NCI-H187 treated with DMSO at 0.1 percent for 48 hours (cell line): ENCODE measurements at regions not wholly inside any gene's neighbourhood (a gene's known extent, or its start where the extent isn't known, plus 50 kb on each side); places are given as distances from the start of the nearest gene placed in this dataset.
"Not testable (repeated sequence)": the region's sequence is repeated elsewhere in the genome, so short reads cannot be mapped to it uniquely, and the experiment has no call there.

Experiments used
- DNase-seq: peaks from one replicate; lab custom pipeline; 2025; lab: John Stamatoyannopoulos, UW

DNA sequence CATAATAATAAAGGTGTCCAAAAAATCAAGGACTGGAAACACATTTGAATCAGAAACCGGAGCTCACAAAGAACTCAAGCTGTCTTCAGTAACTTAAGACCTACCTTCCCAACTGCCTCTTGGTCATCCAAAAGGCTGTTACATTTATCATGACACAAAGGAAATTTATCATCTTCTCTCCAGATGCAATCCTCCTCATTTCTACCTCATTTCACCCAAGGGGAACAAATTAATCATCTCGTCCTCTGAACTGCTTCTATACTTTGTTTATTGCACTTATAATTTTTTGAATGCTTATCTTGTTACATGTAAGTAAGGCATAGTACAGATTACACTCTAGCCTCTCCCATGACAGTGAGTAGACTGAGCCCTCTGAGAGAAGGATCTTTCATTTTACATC is 105.1 kb upstream of the RGPD4 start:
- no peak for DNase-seq

DNA sequence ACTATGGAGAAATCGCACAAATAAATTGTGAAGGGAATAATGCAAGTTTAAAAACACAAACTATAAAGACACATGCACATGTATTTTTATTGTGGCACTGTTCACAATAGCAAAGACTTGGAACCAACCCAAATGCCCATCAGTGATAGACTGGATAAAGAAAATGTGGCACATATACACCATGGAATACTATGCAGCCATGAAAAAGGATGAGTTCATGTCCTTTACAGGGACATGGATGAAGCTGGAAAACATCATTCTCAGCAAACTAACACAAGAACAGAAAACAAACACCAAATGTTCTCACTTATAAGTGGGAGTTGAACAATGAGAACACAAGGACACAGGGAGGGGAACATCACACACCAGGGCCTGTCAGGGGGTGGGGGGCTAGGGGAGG is 100.9 kb upstream of the RGPD4 start:
- not testable (repeated sequence) for DNase-seq

DNA sequence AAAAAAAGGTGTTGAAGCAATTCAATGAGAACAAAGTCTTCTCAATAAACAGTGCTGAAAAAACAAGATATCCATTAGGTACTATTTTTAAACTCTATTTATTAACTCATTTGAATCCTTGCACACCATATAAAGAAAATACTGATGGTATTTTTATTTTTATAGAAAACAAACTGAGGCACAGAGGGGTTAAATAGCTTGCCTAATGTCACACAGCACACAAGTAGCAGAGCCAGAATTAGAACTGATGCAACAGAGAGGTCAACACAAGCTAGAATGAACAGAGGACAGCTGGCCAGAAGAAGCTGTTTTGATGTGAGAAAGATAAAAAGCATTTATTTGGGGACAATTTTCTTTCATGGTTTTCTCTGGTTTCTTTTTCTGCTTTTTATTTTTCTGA is 99.4 kb upstream of the RGPD4 start:
- no peak for DNase-seq

DNA sequence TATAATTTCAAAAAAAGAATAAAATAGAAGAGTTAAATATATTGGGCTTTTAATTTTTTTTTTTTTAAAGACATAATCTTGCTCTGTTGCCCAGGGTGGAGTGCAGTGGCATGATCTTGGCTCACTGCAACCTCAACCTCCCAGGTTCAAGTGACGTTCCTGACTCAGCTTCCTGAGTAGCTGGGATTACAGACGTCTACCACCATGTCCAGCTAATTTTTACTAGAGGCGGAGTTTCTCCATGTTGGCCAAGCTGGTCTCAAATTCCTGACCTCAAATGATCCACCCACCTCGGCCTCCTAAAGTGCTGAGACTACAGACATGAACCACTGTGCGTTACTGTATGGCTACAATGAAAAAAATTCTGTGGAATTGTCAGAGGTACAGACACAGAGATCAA is 98.1 kb upstream of the RGPD4 start:
- DNase-seq = no peak

DNA sequence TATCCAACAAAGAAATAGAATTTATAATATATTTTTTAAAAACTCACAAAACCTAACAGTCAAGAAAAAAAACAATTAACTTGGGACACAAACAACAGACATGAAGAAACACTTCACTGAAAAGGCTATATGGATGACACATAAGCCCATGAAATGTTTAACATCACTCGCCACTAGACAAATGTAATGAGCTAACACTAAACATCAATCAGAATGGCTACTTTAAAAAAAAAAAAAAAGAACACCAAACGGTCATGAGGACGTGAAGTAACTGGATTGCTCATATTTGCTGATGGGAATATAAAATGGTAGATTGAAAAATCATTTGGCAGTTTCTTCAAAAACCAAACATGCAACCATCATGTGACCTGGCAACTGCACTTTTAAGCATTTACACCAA is 97.3 kb upstream of the RGPD4 start:
- no peak for DNase-seq

DNA sequence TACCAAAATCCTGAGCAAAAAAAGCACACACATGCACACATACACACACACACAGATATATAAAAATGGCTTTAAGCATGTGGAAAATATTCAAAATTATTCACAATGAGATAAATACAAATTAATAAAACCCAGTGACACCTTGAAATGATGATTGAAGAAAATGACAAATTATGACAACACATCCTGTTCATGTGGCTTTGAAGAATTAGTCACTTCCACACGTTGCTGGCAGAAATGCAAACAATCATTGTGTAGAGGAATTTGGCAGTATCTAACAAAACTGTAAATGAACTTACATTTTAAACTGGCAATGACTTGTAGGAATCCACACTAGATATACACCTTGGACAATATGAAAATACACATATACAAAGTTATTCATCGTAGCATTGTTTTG is 95.8 kb upstream of the RGPD4 start:
- DNase-seq = no peak

DNA sequence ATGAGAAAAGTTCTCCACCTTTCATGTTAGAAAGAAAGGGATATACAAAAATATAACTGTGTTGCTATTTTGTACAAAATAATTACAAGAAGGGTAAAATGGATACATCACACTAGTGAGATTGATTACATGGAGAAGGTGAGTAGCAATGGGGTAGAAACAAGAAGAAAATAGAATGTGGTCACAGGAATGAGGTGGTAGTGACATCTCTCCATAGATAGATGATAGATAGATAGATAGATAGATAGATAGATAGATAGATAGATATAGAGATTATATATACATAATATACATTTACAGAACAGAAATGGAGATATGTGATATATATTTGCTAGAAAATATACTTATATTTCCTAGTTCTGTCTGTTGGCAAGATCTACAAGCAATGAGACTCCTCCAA is 95.3 kb upstream of the RGPD4 start:
- no peak for DNase-seq

DNA sequence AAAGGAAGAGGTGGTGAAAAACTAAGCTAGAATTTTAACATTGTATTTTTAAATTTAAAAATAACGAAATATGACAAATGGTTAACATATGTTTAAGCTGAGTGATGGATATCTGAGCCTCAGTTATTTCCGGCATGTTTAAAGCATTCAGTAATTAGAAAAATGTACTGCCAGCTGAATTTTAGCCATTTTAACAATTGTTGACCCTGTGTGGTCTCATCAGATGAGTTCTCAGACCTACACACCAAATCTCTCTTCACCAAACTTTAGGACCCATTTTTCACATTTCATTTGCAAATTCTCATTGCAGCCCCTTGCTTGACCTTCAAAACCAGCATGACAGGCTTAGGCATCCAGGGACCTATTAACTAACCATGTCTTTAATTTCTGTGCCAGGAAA is 91.5 kb upstream of the RGPD4 start:
- DNase-seq = no peak

DNA sequence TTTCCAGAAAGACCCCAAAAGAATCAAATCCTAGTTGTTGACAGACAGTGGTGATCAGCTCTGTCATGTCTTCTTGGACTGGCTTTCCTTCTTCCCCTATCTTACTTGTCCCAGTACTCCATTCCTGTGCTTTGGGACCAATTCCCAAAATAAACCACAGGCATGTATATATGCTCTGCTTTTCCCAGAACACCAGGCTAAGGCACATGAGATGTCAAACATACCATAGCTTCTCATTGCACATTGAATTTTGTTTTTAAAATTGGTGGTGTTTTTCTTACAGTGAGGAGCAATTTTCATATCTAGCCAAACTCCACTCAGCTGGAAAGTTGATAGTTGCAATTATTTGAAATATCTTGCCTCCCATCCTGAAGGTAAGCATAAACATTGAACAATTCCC is 88.9 kb upstream of the RGPD4 start:
- DNase-seq = no peak

DNA sequence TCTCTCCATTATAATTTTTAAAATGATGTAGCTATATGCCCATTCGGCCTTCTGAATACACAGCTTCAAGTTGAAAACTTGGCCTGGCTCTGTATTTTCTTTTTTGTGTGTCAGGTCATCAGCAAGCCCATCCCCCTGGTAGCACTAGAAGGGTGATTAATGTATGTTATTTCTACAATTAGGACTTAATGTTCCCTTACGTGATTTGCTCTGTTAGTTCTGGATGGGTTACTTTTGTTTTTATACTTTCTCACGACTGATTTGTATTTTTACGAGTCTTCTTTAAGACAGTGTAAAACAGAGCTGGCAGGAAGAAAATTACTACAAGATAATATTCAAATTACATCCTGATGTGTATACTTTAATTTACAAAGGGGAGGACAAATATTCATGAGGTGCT is 88.4 kb upstream of the RGPD4 start:
- DNase-seq = no peak

DNA sequence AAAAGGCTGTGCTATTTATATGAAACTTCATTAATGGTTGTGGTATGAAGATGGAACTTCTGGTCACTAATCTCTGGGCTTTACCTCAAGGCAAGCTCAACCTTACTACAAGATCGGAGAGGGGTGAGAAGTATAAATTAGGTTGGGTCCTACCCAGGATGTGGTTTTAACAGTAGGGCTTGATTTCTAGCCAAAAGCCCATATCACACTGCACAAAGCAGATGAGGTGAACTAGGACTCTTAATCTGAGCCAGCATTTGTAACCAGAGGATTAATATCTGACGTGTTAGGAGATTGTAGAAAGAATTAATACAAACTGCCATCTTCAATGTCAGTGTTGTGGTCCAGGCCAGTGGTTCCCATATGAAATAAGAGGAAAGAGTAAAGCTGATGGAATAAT is 86.4 kb upstream of the RGPD4 start:
- DNase-seq = no peak

DNA sequence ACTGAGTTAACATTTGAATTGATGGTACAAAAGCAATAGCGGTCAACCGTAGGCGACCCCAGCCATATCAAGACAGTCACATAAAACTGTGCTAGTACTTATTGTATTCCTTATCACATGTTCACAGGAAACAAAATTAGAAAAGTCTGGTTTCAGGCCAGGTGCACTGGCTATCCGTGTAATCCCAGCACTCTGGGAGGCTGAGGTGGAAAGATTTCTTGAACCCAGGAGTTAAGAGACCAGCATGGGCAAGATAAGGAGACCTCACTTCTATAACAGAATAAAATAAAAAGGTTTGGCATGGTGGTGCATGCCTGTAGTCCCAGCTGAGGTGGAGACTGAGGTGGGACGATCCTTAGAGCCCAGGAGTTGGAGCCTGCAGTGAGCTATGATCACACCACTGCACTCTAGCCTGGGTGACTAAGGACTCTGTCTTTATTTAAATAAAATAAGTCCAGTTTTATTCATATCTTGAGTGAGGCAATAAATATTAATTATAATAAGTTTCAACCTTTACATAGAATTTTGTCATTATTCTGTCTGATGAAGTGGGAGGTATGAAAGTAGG is 84.1 kb upstream of the RGPD4 start:
- no peak for DNase-seq

DNA sequence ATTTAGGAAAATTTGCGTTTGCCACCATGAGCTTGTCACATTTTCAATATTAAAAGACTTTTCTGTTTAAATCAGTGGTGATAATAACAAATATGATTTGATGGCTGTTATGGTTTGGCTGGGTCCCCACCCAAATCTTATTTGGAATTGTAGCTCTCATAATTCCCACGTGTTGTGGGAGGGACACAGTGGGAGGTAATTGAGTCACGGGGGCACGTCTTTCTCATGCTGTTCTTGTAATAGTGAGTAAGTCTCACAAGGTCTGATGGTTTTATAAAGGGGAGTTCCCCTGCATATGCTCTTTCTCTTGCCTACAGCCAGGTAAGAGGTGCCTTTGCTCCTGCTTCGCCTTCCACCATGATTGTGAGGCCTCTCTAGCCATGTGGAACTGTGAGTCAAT is 83.4 kb upstream of the RGPD4 start:
- DNase-seq = no peak

DNA sequence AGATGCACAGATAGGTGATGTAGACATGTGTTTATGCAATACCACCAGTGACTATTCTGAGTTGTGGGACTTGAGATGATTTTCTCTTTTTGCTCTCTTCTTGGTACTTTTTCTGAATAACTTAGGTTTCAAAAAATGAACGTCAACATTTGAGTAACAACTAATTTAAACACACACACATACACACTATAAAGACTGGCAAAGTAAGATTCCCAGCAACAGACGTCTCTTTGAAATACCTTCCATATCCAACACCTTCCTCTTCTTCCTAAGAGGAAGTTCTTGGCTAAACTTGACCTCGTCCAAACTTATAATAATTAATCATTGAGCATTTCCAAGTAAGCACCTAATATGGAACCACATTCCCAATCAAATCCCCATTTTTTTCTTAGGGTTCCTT is 81.6 kb upstream of the RGPD4 start:
- no peak for DNase-seq

DNA sequence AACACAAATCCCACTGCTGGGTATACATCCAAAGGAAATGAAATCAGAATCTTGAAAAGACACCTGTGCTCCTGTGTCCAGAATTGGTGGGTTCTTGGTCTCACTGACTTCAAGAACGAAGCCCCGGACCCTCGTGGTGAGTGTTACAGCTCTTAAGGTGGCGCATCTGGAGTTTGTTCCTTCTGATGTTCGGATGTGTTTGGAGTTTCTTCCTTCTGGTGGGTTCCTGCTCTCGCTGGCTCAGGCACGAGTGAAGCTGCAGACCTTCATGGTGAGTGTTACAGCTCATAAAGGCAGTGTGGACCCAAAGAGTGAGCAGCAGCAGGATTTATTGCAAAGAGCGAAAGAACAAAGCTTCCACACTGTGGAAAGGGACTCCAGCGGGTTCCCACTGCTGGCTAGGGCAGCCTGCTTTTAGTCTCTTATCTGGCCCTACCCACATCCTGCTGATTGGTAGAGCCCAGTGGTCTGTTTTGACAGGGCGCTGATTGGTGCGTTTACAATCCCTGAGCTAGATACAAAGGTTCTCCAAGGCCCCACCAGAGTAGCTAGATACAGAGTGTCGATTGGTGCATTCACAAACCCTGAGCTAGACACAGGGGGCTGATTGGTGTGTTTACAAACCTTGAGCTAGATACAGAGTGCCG is 80.0 kb upstream of the RGPD4 start:
- DNase-seq = not testable (repeated sequence)

DNA sequence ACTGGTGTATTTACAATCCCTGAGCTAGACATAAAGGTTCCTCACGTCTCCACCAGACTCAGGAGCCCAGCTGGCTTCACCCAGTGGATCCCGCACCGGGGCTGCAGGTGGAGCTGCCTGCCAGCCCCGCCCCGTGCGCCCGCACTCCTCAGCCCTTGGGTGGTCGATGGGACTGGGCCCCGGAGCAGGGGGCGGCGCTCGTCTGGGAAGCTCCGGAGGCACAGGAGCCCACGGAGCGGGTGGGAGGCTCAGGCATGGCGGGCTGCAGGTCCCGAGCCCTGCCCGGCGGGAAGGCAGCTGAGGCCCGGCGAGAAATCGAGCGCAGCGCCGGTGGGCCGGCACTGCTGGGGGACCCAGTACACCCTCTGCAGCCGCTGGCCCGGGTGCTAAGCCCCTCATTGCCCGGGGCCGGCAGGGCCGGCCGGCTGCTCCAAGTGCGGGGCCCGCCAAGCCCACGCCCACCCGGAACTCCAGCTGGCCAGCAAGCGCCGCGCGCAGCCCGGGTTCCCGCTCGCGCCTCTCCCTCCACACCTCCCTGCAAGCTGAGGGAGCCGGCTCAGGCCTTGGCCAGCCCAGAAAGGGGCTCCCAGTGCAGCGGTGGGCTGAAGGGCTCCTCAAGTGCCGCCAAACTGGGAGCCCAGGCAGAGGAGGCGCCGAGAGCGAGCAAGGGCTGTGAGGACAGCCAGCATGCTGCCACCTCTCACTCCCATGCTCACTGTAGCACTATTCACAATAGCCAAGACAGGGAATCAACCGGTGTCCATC is 79.3 kb upstream of the RGPD4 start:
- not testable (repeated sequence) for DNase-seq

DNA sequence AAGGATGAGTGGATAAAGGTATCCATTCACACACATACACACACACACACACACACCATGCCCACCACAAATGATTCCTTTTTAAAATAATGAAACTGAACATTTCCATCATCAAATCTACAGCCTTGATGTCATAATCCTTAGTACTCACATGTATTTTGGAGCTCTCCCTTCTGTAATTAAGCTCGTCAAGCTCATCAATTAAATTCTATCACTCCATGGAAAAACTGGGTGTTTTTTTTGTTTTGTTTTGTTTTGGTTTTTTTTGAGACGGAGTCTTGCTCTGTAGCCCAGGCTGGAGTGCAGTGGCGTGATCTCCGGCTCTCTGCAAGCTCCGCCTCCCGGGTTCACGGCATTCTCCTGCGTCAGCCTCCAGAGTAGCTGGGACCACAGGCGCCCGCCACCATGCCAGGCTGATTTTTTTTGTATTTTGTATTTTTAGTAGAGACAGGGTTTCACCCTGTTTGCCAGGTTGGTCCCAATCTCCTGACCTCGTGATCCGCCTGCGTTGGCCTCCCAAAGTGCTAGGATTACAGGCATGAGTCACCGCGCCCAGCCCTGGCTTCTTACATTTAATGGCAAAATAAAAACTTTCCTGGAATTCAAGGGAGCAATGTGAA is 78.6 kb upstream of the RGPD4 start:
- DNase-seq = no peak

DNA sequence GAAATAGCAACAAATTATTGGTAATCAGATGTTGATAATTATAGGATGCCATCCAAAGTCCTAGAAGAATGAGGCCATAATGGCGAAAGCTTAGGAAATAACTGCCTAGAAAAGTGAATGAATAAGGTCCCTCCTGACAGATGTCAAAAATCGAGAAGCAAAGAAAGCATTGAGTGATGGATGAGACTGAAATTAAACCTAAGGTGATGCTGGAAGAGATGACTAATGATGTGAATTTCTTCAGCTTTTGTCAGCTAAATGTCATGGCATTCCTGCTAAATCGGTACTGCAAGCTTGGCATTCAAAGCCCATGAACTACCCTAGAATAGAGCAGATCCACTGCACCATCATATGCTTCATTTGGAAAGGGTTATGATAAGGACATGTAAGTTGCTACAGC is 74.8 kb upstream of the RGPD4 start:
- no peak for DNase-seq

DNA sequence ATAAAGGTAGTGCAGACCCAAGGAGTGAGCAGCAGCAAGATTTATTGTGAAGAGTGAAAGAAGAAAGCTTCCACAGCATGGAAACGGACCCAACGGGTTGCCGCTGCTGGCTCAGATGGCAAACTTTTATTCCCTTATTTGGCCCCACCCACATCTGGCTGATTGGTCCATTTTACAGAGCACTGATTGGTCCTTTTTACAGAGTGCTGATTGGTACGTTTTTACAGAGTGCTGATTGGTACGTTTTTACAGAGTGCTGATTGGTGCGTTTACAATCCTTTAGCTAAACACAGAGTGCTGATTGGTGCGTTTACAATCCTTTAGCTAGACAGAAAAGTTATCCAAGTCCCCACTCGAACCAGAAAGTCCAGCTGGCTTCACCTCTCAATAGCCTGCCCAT is 72.9 kb upstream of the RGPD4 start:
- not testable (repeated sequence) for DNase-seq

DNA sequence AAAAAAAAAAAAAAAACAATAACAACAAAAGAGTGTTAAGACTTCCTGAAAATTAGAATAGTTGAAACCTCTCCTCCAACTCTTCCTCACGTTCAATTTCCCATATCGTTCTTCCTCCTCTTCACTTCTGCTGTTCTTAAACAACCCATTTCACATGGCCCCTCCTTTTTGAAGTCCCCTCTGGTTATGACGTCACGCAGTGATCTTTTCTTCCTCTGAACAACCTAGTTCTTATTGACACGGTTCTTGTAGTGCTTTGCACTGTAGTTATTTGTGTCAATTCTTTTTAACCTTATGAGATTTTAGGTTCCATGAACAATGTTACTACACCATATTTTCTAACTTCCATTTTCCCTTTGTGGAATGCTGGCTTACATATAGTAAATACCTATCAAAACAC is 69.5 kb upstream of the RGPD4 start:
- DNase-seq = no peak

DNA sequence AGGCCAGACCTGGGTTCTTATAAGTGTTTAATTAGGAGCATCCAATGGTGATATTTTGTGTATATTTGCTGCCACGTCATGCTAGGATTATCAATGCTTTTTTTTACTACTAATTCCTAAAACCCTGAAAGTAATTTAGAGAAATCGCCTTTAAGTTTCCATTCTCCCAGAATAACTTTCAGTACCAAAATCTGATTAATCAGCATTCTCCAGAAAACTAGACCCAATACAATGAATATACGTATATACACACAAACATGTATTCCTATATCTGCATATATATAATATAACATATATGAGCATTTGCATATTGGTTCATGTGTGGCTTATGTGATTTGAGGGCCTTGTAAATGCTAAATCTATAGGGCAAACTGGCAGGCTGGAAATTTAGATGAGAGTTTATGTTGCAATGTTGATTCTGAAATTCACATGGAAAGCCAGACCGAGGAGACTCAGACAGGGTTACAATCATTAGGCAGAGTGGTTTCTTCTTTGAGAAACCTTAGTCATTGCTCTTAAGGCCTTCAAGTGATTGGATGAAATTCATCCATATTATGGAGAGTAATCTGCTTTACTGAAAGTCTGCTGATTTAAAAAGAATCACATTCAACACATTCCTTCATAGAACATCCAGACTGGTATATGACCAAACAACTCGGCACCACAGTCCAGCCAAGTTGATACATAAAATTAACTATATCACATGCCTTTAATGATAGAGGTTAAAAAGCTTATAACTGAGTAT is 65.9 kb upstream of the RGPD4 start:
- no peak for DNase-seq

DNA sequence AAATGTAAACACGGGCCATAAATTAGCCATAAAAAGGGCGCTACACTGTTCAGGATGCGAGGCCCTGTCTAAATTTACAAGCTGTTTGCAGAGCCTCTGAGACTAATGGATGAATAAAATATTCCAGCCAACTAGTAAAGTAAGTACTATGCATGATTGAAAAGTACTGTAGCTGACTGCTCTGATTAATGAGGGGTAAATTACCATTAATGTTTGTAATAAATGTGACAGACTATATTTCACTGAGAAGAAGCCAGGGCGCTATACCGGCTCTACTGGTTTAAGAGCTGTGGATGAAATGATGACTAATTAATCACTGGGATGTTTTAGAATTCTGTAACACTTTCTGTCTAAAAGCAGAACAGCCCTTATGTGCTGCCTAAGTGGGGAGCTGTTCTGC is 54.3 kb upstream of the RGPD4 start:
- DNase-seq = no peak

DNA sequence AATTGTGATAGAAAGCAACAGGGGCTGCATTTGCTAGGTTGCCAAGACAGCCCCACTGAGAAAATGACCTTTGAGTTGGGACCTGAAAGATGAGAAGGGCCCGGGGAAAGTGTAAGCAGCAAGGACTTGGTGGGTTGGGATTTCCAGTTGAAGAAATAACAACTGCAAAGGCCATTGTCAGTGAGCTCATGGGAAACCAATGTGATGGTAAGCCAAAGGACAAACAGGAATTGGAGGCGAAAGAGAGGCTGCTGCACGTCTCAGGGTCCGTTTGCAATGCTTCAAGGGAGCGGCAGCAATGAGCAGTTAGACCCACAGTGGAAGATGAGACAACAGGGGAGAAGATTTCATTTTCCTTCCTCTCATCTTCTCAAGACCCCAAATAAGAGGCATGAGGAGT is 51.5 kb upstream of the RGPD4 start:
- DNase-seq = no peak
